Suprapubic skin (tissue), 4 donors: ENCODE measurements at regions not wholly inside any gene's neighbourhood (a gene's known extent, or its start where the extent isn't known, plus 50 kb on each side); places are given as distances from the start of the nearest gene placed in this dataset.

ENCODE experiments used
- DNase-seq, 2 donors: peaks; one replicate each; pipeline ENCODE4 v3.0.0-alpha.2; 2019; ENCODE audit warnings: low spot score in 2 of 2
- H3K27ac ChIP-seq: fragments of 200-600 bp; sonication (generic); one replicate; pipeline ENCODE4 v1.5.1; 2019
- H3K27me3 ChIP-seq: fragments of 200-600 bp; sonication (generic); one replicate; pipeline ENCODE4 v1.5.1; 2019
- H3K36me3 ChIP-seq: fragments of 200-600 bp; sonication (generic); one replicate; pipeline ENCODE4 v1.5.1; 2019
- H3K4me1 ChIP-seq: fragments of 200-600 bp; sonication (generic); one replicate; pipeline ENCODE4 v1.5.1; 2019
- H3K4me3 ChIP-seq: fragments of 200-600 bp; sonication (generic); one replicate; pipeline ENCODE4 v1.5.1; 2019; ENCODE audit warnings: mild to moderate bottlenecking
- H3K9me3 ChIP-seq: fragments of 200-600 bp; sonication (generic); one replicate; pipeline ENCODE4 v1.5.1; 2019
- CTCF ChIP-seq, 2 donors: fragments of 200-600 bp in 1 of 2; fragments of 450-650 bp in 1 of 2; sonication (generic) in 1 of 2; IDR thresholded peaks; one replicate each; pipeline ENCODE4 v1.5.1; 2016 to 2019; ENCODE audit warnings: antibody characterized with exemption in 2 of 2, mild to moderate bottlenecking in 1 of 2, moderate library complexity in 1 of 2
- EP300 ChIP-seq: sonication (generic); formaldehyde crosslinking; IDR thresholded peaks from one replicate; pipeline ENCODE4 v1.6.1; 2017; ENCODE audit warnings: antibody characterized with exemption
- POLR2A ChIP-seq, 2 donors: fragments of 450-650 bp; IDR thresholded peaks; one replicate each; pipeline ENCODE4 v1.6.1; 2017; ENCODE audit warnings: antibody characterized with exemption in 2 of 2, mild to moderate bottlenecking in 2 of 2, moderate library complexity in 2 of 2
- POLR2AphosphoS5 ChIP-seq, 3 donors: sonication (generic); formaldehyde crosslinking; IDR thresholded peaks; one replicate each; pipeline ENCODE4 v1.6.1; 2017; ENCODE audit warnings: antibody characterized with exemption in 3 of 3
- WGBS: methylation state at CpG from one replicate; pipeline ENCODE4 v1.1.5; 2018; 5-methylcytosine and 5-hydroxymethylcytosine counted together

GRCh38 chr13:50282016-50282415, 266.8 kb downstream of the KCNRG start:
- no peak overlapping the region for H3K4me3 ChIP-seq
- no peaks in the 10 kb centered on the region for H3K4me1 ChIP-seq
- H3K27ac ChIP-seq = no peak overlapping the region
- no peaks in the 10 kb centered on the region for H3K36me3 ChIP-seq
- TF ChIP-seq EP300 = no peak
- no peak for TF ChIP-seq CTCF (IDR thresholded peaks at IDR 0.05)
- no peak for TF ChIP-seq POLR2A (IDR thresholded peaks at IDR 0.05)
- TF ChIP-seq POLR2AphosphoS5 (IDR thresholded peaks at IDR 0.05) = no peak
- no peaks in the 10 kb centered on the region for H3K27me3 ChIP-seq
- H3K9me3 ChIP-seq = no peaks in the 10 kb centered on the region
- no peak for DNase-seq

GRCh38 chr13:50283017-50283416, 267.8 kb downstream of the KCNRG start:
- Histone ChIP-seq H3K4me3 (no peak overlapping the region), H3K4me1 (no peaks in the 10 kb centered on the region), H3K36me3 (no peaks in the 10 kb centered on the region), H3K9me3 (no peaks in the 10 kb centered on the region), H3K27me3 (no peaks in the 10 kb centered on the region), H3K27ac (no peak overlapping the region)
- DNase-seq = no peak
- TF ChIP-seq POLR2AphosphoS5 (IDR thresholded peaks at IDR 0.05) (no peak), EP300 (no peak), CTCF (IDR thresholded peaks at IDR 0.05) (no peak), POLR2A (IDR thresholded peaks at IDR 0.05) (no peak)
- WGBS = 87% methylated on average over 2 of the region's 2 CpGs

GRCh38 chr13:50284540-50284939, 269.3 kb downstream of the KCNRG start:
- 91% methylated on average over 2 of the region's 2 CpGs for WGBS
- DNase-seq = no peak

GRCh38 chr13:50285283-50285682, 270.0 kb downstream of the KCNRG start:
- Histone ChIP-seq H3K27ac (no peak overlapping the region), H3K4me3 (no peak overlapping the region), H3K36me3 (no peaks in the 10 kb centered on the region), H3K27me3 (no peaks in the 10 kb centered on the region), H3K4me1 (no peaks in the 10 kb centered on the region), H3K9me3 (no peaks in the 10 kb centered on the region)
- TF ChIP-seq EP300 (no peak), POLR2A (IDR thresholded peaks at IDR 0.05) (no peak), POLR2AphosphoS5 (IDR thresholded peaks at IDR 0.05) (no peak), CTCF (IDR thresholded peaks at IDR 0.05) (no peak)
- WGBS = 97% methylated on average over 3 of the region's 3 CpGs
- DNase-seq = no peak

More at GRCh38 chr13:50284540-50284939, 269.3 kb downstream of the KCNRG start:
- Histone ChIP-seq H3K27me3 (no peaks in the 10 kb centered on the region), H3K27ac (no peak overlapping the region), H3K4me1 (no peaks in the 10 kb centered on the region), H3K4me3 (no peak overlapping the region), H3K36me3 (no peaks in the 10 kb centered on the region), H3K9me3 (no peaks in the 10 kb centered on the region)
- no peak for TF ChIP-seq POLR2AphosphoS5 (IDR thresholded peaks at IDR 0.05)

- H3K27ac ChIP-seq = no peak overlapping the region
- H3K36me3 ChIP-seq = no peaks in the 10 kb centered on the region
- H3K4me1 ChIP-seq = no peaks in the 10 kb centered on the region
- WGBS = 50% methylated on average over 3 of the region's 3 CpGs
- H3K4me3 ChIP-seq = no peak overlapping the region
- H3K9me3 ChIP-seq = no peaks in the 10 kb centered on the region
- DNase-seq = no peak
- H3K27me3 ChIP-seq = no peaks in the 10 kb centered on the region
- TF ChIP-seq POLR2A (IDR thresholded peaks at IDR 0.05) (no peak), EP300 (no peak), CTCF (IDR thresholded peaks at IDR 0.05) (no peak), POLR2AphosphoS5 (IDR thresholded peaks at IDR 0.05) (no peak)
These were observed 271.1 kb downstream of the KCNRG start for GRCh38 chr13:50286324-50286723.

GRCh38 chr13:50290186-50290585, 274.9 kb downstream of the KCNRG start:
- 80% methylated on average over 1 of the region's 1 CpG for WGBS

More at GRCh38 chr13:50290186-50290585, 274.9 kb downstream of the KCNRG start:
- H3K4me1 ChIP-seq = no peaks in the 10 kb centered on the region
- DNase-seq = no peak
- H3K9me3 ChIP-seq = no peaks in the 10 kb centered on the region
- H3K27me3 ChIP-seq = no peaks in the 10 kb centered on the region
- no peak overlapping the region for H3K27ac ChIP-seq
- TF ChIP-seq CTCF (IDR thresholded peaks at IDR 0.05) = no peak
- no peak for TF ChIP-seq EP300
- no peak for TF ChIP-seq POLR2A (IDR thresholded peaks at IDR 0.05)
- TF ChIP-seq POLR2AphosphoS5 (IDR thresholded peaks at IDR 0.05) = no peak
- H3K36me3 ChIP-seq = no peaks in the 10 kb centered on the region
- H3K4me3 ChIP-seq = no peak overlapping the region
